ENCODE measurements at regions not wholly inside any gene's neighbourhood (a gene's known extent, or its start where the extent isn't known, plus 50 kb on each side); places are given as distances from the start of the nearest gene placed in this dataset.
A peak's percentile ranks its signal among the peaks of the same experiment; 100 is the strongest.
"Not testable (repeated sequence)": the region's sequence is repeated elsewhere in the genome, so short reads cannot be mapped to it uniquely, and the experiment has no call there.

GRCh38 chr10:26355241-26355640 lies 82.9 kb upstream of the APBB1IP start:
- no peak for DNase-seq

GRCh38 chr10:26357203-26357602 lies 80.9 kb upstream of the APBB1IP start:
- no peak for DNase-seq

- DNase-seq = no peak
Measured at GRCh38 chr10:26358071-26358470, 80.1 kb upstream of the APBB1IP start.

GRCh38 chr10:26359670-26360069 lies 78.5 kb upstream of the APBB1IP start:
- DNase-seq = no peak

GRCh38 chr10:26361351-26361750 lies 76.8 kb upstream of the APBB1IP start:
- no peak for DNase-seq

- no peak for DNase-seq
Measured at GRCh38 chr10:26361971-26362370, 76.2 kb upstream of the APBB1IP start.

GRCh38 chr10:26365681-26366358 lies 72.3 kb upstream of the APBB1IP start:
- no peak for DNase-seq

- not testable (repeated sequence) for DNase-seq
Measured at GRCh38 chr10:26367035-26367434, 71.1 kb upstream of the APBB1IP start.

GRCh38 chr10:26367771-26368170 lies 70.4 kb upstream of the APBB1IP start:
- DNase-seq = peak; percentile 7

GRCh38 chr10:26368463-26368862 lies 69.7 kb upstream of the APBB1IP start:
- DNase-seq = no peak

- DNase-seq = no peak
Measured at GRCh38 chr10:26372513-26373354, 65.4 kb upstream of the APBB1IP start.

GRCh38 chr10:26374426-26374825 lies 63.7 kb upstream of the APBB1IP start:
- no peak for DNase-seq

- DNase-seq = not testable (repeated sequence)
Measured at GRCh38 chr10:26377224-26377810, 60.8 kb upstream of the APBB1IP start.

- no peak for DNase-seq
Measured at GRCh38 chr10:26378861-26379294, 59.3 kb upstream of the APBB1IP start.

- no peak for DNase-seq
Measured at GRCh38 chr10:26380815-26381214, 57.3 kb upstream of the APBB1IP start.

GRCh38 chr10:26381986-26382385 lies 56.2 kb upstream of the APBB1IP start:
- DNase-seq = no peak

GRCh38 chr10:26384600-26384999 lies 53.5 kb upstream of the APBB1IP start:
- no peak for DNase-seq

- DNase-seq = no peak
Measured at GRCh38 chr10:26385443-26385842, 52.7 kb upstream of the APBB1IP start.

GRCh38 chr10:26386781-26387180 lies 51.4 kb upstream of the APBB1IP start:
- DNase-seq = no peak

All from T-helper 9 cell (primary cell).